ENCODE measurements at regions not wholly inside any gene's neighbourhood (a gene's known extent, or its start where the extent isn't known, plus 50 kb on each side); places are given as distances from the start of the nearest gene placed in this dataset.

- no peak for DNase-seq
Measured at GRCh38 chr1:200354243-200354642, 55.6 kb downstream of the ZNF281 start.

DNA sequence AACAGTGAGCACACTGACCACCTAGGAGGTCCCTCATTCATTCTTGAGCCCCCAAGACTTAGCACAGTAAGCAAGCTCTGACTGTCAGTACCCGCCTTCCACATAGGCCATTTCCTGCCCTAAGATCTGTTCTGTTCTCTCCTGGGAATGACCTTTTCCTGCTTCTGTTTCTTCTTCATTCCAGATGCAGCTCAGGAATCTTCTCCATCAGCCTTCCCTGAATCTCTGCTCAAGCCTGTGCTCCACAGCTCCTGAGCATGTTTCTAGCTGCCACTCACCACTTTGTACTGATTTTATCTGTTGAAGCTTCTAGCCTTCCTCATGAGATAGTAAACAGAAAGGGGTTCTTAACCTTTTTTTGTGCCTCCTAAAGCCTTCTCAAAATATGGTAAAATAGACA is 56.6 kb downstream of the ZNF281 start:
- no peak for DNase-seq

DNA sequence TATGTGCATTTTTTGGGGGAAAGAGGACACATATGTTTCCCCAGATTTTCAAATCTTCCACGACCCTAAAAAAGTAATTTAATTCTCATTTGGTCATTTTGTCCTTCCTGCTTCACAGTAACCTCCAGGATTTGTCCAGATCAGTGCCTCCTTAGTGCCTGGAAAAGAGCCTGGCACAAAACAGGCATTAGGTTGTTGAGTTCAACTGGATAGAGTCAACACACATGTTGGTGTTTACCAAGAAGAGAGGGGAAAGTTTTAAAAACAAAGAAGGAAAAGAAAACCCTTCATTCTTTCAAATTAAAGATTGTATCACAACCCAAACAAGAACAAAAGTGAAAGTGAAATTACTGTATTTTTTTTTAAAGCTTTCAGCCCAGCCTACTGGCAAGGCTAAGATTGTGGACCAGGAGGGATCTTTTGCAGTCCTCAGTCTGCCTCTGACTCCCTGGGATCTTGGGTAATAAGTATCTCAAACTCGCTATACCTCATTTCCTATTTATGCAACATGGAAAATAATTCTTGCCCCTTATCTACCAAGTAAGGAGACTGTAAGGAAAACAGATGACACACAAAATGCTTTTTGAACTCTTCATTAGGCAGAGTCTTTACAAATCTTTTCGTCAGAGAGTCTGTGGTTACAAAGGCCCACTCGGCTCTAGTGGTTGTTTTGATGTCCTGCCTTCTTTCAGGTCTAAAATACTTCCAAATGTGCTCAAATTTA is 57.8 kb downstream of the ZNF281 start:
- DNase-seq = peak; percentile 53

DNA sequence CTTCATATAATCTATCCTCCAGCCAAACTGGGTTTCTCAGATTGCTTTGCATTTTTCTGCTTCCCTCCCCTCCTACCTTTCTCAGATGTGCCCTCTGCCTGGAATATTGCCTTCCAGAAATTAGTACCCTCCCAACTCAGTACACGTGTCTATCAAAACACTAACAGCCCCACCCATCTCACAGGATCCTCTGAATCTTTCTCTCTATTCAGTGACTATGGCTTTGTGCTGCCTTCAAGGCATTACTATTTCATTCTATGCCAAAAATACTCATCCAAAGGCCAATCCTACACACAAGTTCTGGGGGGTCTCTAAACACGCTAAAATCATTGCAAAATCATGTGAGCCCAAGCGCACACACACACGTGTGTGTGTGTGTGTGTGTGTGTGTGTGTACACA is 58.4 kb downstream of the ZNF281 start:
- no peak for DNase-seq

- DNase-seq = no peak
Measured at GRCh38 chr1:200346700-200347099, 63.1 kb downstream of the ZNF281 start.

- no peak for DNase-seq
Measured at GRCh38 chr1:200345520-200345919, 64.3 kb downstream of the ZNF281 start.

- DNase-seq = no peak
Measured at GRCh38 chr1:200343874-200344273, 66.0 kb downstream of the ZNF281 start.

GRCh38 chr1:200342511-200343311 is 67.1 kb downstream of the ZNF281 start:
- peak; percentile 48 for DNase-seq

GRCh38 chr1:200338451-200338850 is 71.4 kb downstream of the ZNF281 start:
- no peak for DNase-seq

GRCh38 chr1:200337831-200338230 is 72.0 kb downstream of the ZNF281 start:
- no peak for DNase-seq

- no peak for DNase-seq
Measured at GRCh38 chr1:200337410-200337809, 72.4 kb downstream of the ZNF281 start.

DNA sequence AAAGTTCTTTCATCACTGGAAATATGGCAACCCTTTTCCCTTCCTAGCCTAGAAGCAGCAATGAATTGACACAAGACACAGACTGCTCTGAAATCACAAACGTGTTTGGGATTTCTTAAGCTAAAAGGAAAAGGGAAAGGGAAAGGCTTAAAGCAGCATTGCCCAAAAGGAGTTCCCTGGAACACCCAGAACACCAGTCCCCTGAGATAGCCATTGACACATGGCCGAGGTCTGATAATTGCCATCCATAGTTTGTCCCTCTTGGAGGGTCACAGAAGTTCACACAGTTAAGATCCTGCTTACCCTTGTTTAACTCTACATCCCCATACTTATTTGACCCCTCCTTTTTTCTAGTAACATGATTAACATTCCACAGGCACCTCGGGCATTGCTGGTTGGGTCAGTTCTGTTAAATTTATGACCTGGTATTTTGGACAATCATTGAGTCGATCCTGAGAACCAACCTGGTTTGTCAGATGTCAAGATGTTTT is 72.9 kb downstream of the ZNF281 start:
- DNase-seq = no peak

DNA sequence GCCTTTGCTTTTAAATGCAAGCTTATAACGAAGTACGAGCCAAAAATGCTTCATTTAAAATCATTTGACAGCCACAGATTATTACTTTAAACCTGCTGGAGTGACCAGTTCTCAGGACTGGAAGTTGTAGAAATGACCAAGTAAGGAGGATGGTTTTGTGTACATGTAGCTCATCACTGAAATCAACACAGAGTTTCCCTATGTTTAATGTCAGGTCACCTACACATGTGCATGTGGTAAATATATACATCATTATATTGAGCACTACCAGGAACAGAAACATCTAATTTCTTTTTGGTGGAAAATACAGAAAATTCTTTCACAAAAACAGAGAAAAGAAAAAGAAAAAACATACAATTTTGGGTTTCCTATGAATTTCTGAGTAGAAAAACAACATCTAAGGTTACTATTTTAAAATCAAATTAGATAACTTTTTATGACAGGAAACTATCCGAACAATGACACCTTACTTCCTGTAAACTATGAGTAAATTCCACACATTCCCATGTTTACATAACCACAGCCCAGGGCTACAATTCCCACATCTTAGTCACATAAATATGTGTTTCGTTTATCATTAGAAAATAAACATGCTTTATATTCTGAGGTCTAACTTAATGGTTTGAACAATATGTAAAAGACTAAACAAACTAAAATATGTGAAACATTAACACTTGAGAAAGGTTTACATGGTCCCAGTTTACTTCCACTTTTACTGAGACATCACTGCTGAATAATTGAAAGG is 73.6 kb downstream of the ZNF281 start:
- DNase-seq = peak; percentile 25

DNA sequence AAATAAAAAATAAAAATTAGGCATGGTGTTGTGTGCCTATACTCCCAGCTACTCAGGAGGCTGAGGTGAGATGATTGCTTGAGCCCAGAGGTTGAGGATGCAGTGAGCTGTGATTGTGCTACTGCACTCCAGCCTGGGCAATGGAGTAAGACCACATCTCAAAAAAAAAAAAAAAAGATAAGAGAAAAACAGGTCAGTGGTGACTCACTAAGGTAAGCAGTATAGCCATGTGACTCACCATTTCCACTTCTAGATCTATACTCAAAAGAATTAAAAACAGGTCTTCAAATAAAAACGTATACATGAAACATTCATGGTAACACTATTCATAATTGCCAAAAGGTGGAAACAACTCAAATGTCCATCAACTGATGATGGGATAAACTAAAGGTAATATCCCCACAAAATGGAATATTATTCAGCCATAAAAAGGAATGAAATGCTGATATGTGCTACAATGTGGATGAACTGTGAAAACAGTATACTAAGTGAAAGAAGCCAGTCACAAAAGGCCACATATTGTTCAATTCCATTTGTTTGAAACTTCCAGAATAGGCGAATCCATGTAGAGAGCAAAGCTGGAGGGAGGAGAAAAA is 75.1 kb downstream of the ZNF281 start:
- peak; percentile 40 for DNase-seq

DNA sequence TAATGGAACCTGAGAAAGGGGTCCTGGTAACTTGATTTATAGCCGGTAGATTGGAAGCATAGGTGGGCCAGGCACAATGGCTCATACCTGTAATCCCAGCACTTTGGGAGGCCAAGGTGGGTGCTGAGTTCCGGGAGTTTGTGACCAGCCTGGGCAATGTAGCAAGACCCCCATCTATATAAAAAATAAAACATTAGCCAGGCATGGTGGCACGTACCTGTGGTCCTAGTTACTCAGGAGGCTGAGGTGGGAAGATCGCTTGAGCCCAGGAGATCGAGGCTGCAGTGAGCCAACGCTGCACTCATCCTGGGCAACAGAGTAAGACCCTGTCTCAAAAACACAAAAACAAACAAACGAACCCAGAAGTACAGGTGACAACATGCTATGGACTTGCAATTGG is 76.5 kb downstream of the ZNF281 start:
- no peak for DNase-seq

DNA sequence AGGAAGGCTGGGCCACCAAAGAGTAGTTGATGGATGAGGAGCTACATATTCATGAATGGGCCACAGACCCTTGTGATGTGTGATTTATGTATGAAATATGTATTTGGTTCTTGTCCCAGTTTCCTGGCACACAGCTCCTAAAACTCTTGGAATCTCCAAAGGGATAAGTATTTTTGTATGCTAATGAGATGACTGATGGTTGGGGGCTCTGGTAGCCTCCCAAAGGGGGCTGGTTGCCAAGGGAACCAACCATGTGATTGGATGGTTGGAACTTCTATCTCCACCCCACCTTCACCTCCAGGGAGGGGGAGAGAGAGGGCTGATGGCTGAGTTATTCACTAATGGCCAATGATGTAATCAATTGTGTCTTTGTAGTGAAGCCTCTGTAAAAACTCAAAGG is 77.1 kb downstream of the ZNF281 start:
- DNase-seq = no peak

- no peak for DNase-seq
Measured at GRCh38 chr1:200330741-200331428, 79.0 kb downstream of the ZNF281 start.

GRCh38 chr1:200329208-200329882 is 80.5 kb downstream of the ZNF281 start:
- no peak for DNase-seq

DNA sequence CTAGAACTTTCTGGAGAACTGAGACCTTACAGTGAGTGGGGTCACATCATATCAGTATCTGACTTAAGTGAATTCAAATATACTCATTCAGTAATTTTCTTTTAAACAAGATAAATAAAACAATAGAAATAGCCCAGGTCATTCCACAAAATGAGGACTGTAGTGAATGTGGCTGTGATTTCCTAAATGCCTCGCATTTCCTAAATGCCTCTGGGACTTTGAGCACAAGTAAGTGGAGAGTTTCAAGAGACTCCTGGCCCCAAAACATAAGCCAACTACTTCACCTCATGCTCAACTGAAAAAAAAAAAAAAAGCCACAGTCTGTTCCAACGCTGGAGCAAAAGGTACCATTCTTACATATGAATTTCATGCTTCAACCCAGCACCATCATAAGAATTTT is 81.5 kb downstream of the ZNF281 start:
- no peak for DNase-seq

- DNase-seq = no peak
Measured at GRCh38 chr1:200323856-200324400, 85.9 kb downstream of the ZNF281 start.

DNA sequence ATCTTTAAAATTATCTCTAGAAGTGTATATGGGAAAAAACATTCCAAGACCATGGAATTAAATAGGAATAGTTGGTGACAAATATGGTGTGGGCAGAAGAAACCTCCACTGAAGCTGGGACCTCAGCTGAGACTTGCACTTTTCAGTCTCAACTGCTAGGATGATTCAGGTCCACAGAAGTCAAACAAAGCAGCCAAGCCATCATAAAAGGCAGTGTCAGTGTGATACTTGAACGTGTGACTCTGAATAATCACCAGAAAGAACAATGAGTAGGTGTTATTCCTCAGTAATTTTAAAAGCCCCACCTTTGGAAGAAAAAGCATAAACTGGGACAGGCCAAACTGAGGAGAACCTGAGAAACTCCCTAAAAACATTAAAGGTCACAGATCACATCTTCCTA is 90.7 kb downstream of the ZNF281 start:
- no peak for DNase-seq

DNA sequence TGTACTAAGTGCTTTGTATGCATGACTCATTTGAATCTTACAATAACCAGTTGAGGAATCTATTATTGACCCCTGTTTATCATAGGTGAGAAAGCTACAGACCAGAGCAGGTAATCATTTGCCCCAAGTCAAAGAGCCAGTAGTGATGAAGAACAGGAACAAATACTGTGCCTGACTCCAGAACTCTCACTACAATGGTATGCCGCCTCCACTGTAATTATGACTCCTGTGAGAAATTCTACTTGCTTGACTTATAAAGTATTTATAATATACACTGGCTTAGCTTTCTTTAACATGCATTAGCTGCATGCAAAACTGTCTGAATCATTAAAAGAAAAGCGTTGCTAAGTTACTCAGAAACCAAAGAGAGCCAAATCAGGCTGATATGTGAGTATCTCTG is 92.6 kb downstream of the ZNF281 start:
- peak; percentile 39 for DNase-seq
